ENCODE measurements at regions not wholly inside any gene's neighbourhood (a gene's known extent, or its start where the extent isn't known, plus 50 kb on each side); places are given as distances from the start of the nearest gene placed in this dataset.
A peak's percentile ranks its signal among the peaks of the same experiment; 100 is the strongest.

- DNase-seq = no peak
Measured at GRCh38 chr6:98650941-98651340, 183.4 kb upstream of the POU3F2 start.

- DNase-seq = no peak
Measured at GRCh38 chr6:98653179-98653578, 181.2 kb upstream of the POU3F2 start.

DNA sequence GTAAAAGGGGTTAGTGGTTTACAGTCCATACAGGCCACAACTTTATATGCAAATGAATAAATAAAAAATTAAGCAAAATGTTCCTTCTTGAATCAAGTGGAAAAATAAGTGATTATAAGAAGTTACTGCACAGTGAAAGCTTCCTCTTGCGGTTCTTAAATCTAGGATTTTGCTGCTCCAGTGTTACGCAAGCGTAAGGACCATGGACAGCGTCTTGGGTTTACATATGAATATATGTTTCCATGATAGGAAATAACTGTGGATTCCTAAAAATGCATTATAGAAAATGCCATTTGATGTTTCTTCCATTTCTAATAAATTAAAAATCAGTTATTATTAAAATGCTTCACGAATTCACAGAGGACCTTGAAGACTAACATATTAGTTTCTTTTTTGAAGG is 176.6 kb upstream of the POU3F2 start:
- peak; percentile 58 to 72 for DNase-seq

GRCh38 chr6:98669371-98669770 is 165.0 kb upstream of the POU3F2 start:
- no peak for DNase-seq

GRCh38 chr6:98670045-98670746 is 164.2 kb upstream of the POU3F2 start:
- DNase-seq = no peak

GRCh38 chr6:98672681-98673475 is 161.5 kb upstream of the POU3F2 start:
- DNase-seq = no peak

GRCh38 chr6:98678481-98678880 is 155.9 kb upstream of the POU3F2 start:
- no peak for DNase-seq

GRCh38 chr6:98686008-98686601 is 148.3 kb upstream of the POU3F2 start:
- no peak for DNase-seq

- DNase-seq = no peak
Measured at GRCh38 chr6:98687752-98688151, 146.6 kb upstream of the POU3F2 start.

DNA sequence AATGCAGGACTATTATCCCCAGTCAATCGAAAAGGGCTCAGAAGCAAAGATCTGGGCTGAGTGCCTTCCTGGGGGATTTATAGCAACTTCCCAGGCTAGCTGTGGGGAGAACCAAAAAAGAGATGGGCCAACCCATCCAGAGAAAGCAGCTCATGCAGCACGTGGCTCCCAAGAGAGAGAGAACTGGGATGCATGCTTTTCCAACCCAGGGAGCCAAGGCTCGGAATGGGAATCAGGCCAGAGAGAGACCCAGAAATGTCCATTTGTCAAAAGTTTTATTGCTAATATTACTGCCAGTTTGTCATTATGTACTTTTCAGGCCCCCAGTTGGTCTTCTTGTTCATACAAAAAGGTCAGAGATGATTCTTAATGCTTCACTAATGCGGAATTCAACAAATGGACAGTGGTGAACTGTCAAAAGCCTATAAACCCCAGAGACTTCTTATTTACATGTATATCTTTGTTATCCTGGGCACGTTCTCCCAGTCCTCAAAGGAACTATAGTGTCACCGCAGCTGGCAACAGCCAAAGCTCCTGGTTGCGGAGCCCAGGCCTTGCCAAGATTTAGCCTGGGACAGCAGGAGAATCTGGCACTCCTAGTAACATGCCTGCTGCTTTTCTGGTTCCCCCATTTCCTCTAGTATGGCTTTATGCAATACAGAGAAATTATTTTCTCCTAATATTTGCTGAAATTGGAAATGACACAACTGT is 139.1 kb upstream of the POU3F2 start:
- no peak for DNase-seq

DNA sequence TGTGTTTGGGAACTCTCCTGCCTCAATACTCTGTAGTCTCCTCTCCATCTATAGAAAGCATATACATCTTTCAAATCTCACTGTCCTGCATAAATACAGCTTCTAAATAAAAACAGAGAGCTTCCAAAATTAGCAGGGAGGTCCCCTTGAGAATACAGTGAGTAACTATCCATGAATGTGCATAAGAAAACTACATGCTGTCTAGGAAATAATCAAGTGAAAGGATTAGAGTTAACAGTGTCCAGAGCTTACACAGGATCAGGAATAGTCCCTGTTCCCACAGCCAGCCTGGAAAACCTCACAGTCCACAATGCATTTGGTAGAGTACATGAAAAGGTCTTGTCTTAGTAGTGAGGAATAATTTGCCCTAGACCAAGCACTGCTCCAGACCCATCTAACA is 123.0 kb upstream of the POU3F2 start:
- DNase-seq = no peak

- DNase-seq = no peak
Measured at GRCh38 chr6:98716341-98716740, 118.0 kb upstream of the POU3F2 start.

DNA sequence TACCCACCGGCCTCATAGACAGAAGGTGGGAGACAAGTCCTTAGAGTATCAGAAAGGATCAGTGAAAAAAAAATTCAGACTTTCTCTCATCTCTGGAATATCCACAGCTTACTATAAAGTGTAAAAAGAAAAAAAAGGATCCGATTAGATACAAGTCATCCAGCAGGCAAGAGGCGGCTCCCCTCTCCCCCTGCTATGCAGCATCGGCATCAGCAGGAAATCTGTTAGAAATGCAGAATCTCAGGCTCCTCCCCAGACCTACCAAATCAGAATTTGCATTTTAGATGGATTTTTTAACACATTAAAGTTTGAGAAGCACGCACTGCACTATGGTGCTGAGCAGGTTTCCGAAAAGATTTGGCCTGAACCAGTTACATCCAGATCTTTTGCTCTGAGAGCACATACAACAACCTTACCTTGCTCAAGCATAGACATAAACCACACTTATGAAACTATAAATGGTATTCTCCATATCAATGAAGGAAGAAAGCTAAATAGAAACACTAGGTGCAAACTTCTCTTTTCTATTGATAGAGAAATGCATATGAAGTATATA is 117.0 kb upstream of the POU3F2 start:
- no peak for DNase-seq

DNA sequence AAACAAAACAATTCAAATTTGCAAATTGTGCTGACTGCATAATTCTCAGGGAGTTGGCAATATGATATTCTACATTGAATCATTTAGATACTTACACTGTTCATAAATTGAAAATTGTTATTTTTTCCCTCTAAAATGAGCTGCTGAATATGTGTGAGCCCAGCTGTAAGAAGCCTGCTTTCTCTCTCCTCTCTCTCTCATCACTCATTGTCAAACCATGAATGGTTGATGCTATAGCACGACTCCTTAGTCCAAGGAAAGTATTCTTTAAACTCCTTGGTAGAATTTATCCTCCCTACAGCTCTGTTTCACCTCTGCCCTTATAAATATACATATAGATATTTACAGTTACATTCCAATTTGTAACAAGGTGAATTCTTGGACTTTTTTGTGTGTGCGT is 116.4 kb upstream of the POU3F2 start:
- no peak for DNase-seq

DNA sequence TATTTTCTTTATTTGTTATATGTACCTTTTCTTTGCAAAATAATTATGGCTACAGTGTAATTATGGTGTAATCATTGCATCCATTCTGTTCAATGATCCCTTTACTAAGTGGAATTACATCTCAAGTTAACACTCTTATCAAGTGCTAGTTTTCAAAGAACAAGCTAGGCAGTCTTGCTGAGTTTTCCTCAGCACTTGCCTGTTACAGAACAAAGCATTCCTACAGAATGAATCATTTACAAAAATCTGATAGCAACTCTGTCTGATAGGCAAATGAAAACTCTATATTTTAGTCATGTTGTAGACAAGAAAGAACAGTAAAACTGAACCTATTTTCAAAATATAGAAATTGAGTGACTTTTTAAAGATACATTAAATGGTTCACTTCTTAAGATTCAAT is 109.8 kb upstream of the POU3F2 start:
- DNase-seq = no peak

DNA sequence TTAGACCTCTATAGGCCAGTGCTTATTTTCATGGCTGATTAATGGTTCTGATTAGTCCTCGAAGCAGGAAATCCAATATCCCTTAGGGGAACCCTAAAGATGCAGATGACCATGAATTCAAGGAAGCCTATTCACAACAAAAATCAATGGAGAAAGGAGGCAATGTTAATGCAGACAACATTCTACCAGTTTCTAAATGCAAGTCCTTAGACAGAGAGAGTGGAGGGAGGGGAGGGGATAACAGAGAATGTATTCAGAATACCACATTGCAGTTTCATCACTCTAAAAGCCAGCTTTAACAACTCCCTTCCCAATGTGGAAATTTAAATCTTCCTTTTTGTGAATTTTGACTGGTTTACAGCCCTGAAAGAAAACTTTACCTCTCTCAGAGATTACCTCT is 87.1 kb upstream of the POU3F2 start:
- no peak for DNase-seq

GRCh38 chr6:98747960-98748359 is 86.4 kb upstream of the POU3F2 start:
- no peak for DNase-seq

GRCh38 chr6:98759459-98759858 is 74.9 kb upstream of the POU3F2 start:
- DNase-seq = no peak

DNA sequence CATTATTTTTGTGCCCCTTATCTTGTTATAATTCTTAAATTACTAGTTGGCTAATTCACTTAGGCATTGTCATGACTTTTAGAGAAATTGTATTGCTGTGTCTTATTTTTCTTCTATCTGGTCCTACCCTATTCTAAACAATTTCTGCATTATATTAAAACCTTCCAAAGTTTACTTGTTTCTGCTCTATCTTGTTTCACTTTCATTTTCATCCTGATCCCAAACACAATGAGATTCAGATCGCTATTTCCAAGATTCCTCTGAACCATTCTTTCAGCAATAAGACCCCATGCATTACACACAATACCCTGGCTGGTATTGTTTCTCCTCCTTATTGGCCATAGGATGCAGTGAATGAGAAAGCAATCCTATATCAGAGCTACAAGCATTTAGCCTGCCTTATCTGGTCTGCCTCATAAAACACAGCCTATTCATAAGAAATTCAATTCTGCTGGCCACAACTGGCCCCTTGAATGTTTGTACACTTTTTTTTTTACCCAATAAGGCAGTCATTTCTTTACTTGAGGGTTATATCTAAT is 69.9 kb upstream of the POU3F2 start:
- DNase-seq = no peak

DNA sequence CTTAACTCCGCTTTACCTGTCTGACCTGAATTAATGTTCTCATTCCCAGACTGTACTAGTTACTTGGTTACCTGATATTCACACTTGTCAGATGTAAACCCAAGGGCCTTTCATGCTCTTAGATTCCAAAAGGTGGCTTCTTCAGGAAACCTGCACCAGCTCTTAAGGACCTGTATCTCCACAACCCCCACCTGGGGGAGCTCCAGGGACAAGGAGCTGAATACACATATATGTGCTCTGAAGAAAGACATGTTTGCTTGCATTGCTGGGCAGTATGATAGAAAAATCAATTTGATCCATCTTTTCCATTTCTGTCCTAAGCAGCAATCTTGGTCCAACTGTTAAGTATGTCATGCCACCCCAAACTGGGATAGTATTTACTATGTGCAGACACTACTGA is 64.8 kb upstream of the POU3F2 start:
- DNase-seq = no peak

GRCh38 chr6:98775205-98775604 is 59.2 kb upstream of the POU3F2 start:
- DNase-seq = no peak

- no peak for DNase-seq
Measured at GRCh38 chr6:98777762-98778161, 56.6 kb upstream of the POU3F2 start.

GRCh38 chr6:98779618-98780017 is 54.8 kb upstream of the POU3F2 start:
- no peak for DNase-seq
